ENCODE measurements at regions not wholly inside any gene's neighbourhood (a gene's known extent, or its start where the extent isn't known, plus 50 kb on each side); places are given as distances from the start of the nearest gene placed in this dataset.

- no peak for TF ChIP-seq ZNF274 (IDR thresholded peaks at IDR 0.05; ENCODE audit: low read depth, low read length)
- no peak for TF ChIP-seq YY1 (IDR thresholded peaks at IDR 0.05; ENCODE audit: insufficient read depth, insufficient read length)
- TF ChIP-seq SUZ12 (IDR thresholded peaks at IDR 0.05; ENCODE audit: extremely low read depth, insufficient read depth, insufficient read length): no peak
These were observed 97.1 kb upstream of the SERTAD2 start for GRCh38 chr2:64750817-64751285.
